ENCODE measurements at regions not wholly inside any gene's neighbourhood (a gene's known extent, or its start where the extent isn't known, plus 50 kb on each side); places are given as distances from the start of the nearest gene placed in this dataset.

- TF ChIP-seq JUND (IDR thresholded peaks at IDR 0.05; ENCODE audit: low read depth): no peak
- DNase-seq (ENCODE audit: low read depth in 1 of 2, low spot score in 1 of 2): no peak
- in situ Hi-C loops (cut with HindIII; ENCODE audit: low pct_unique_long_range_greater_than_20kb, low sequenced_read_pairs): no loop called here
These were observed 150.4 kb downstream of the IRS1 start for GRCh38 chr2:226649201-226649600.

GRCh38 chr2:226647621-226648518 lies 151.8 kb downstream of the IRS1 start:
- in situ Hi-C loops (cut with HindIII; ENCODE audit: low pct_unique_long_range_greater_than_20kb, low sequenced_read_pairs): no loop called here
- DNase-seq (ENCODE audit: low read depth in 1 of 2, low spot score in 1 of 2): no peak
- no peak for TF ChIP-seq JUND (IDR thresholded peaks at IDR 0.05; ENCODE audit: low read depth)

- no peak for TF ChIP-seq JUND (IDR thresholded peaks at IDR 0.05; ENCODE audit: low read depth)
- in situ Hi-C loops (cut with HindIII; ENCODE audit: low pct_unique_long_range_greater_than_20kb, low sequenced_read_pairs): no loop called here
These were observed 155.2 kb downstream of the IRS1 start for GRCh38 chr2:226644399-226644865.

GRCh38 chr2:226643946-226644282 lies 155.7 kb downstream of the IRS1 start:
- DNase-seq (ENCODE audit: low read depth in 1 of 2, low spot score in 1 of 2): no peak

More at GRCh38 chr2:226644399-226644865, 155.2 kb downstream of the IRS1 start:
- no peak for DNase-seq (ENCODE audit: low read depth in 1 of 2, low spot score in 1 of 2)

GRCh38 chr2:226643030-226643945 lies 156.3 kb downstream of the IRS1 start:
- in situ Hi-C loops (cut with HindIII; ENCODE audit: low pct_unique_long_range_greater_than_20kb, low sequenced_read_pairs): no loop called here
- DNase-seq (ENCODE audit: low read depth in 1 of 2, low spot score in 1 of 2): no peak
- TF ChIP-seq JUND (IDR thresholded peaks at IDR 0.05; ENCODE audit: low read depth): no peak

More at GRCh38 chr2:226643946-226644282, 155.7 kb downstream of the IRS1 start:
- in situ Hi-C loops (cut with HindIII; ENCODE audit: low pct_unique_long_range_greater_than_20kb, low sequenced_read_pairs): no loop called here
- TF ChIP-seq JUND (IDR thresholded peaks at IDR 0.05; ENCODE audit: low read depth): no peak

- DNase-seq (ENCODE audit: low read depth in 1 of 2, low spot score in 1 of 2): no peak
- in situ Hi-C loops (cut with HindIII; ENCODE audit: low pct_unique_long_range_greater_than_20kb, low sequenced_read_pairs): no loop called here
- TF ChIP-seq JUND (IDR thresholded peaks at IDR 0.05; ENCODE audit: low read depth): no peak
These were observed 158.6 kb downstream of the IRS1 start for GRCh38 chr2:226641008-226641407.

GRCh38 chr2:226640501-226640900 lies 159.1 kb downstream of the IRS1 start:
- no peak for TF ChIP-seq JUND (IDR thresholded peaks at IDR 0.05; ENCODE audit: low read depth)
- in situ Hi-C loops (cut with HindIII; ENCODE audit: low pct_unique_long_range_greater_than_20kb, low sequenced_read_pairs): no loop called here
- no peak for DNase-seq (ENCODE audit: low read depth in 1 of 2, low spot score in 1 of 2)

- in situ Hi-C loops (cut with HindIII; ENCODE audit: low pct_unique_long_range_greater_than_20kb, low sequenced_read_pairs): no loop called here
- TF ChIP-seq JUND (IDR thresholded peaks at IDR 0.05; ENCODE audit: low read depth): no peak
- no peak for DNase-seq (ENCODE audit: low read depth in 1 of 2, low spot score in 1 of 2)
These were observed 160.1 kb downstream of the IRS1 start for GRCh38 chr2:226639550-226639949.

- no peak for TF ChIP-seq JUND (IDR thresholded peaks at IDR 0.05; ENCODE audit: low read depth)
- no peak for DNase-seq (ENCODE audit: low read depth in 1 of 2, low spot score in 1 of 2)
- in situ Hi-C loops (cut with HindIII; ENCODE audit: low pct_unique_long_range_greater_than_20kb, low sequenced_read_pairs): no loop called here
These were observed 161.0 kb downstream of the IRS1 start for GRCh38 chr2:226638576-226638975.

- DNase-seq (ENCODE audit: low read depth in 1 of 2, low spot score in 1 of 2): no peak
- in situ Hi-C loops (cut with HindIII; ENCODE audit: low pct_unique_long_range_greater_than_20kb, low sequenced_read_pairs): no loop called here
- no peak for TF ChIP-seq JUND (IDR thresholded peaks at IDR 0.05; ENCODE audit: low read depth)
These were observed 162.2 kb downstream of the IRS1 start for GRCh38 chr2:226637383-226637782.

GRCh38 chr2:226636586-226636985 lies 163.0 kb downstream of the IRS1 start:
- no peak for TF ChIP-seq JUND (IDR thresholded peaks at IDR 0.05; ENCODE audit: low read depth)
- in situ Hi-C loops (cut with HindIII; ENCODE audit: low pct_unique_long_range_greater_than_20kb, low sequenced_read_pairs): no loop called here
- no peak for DNase-seq (ENCODE audit: low read depth in 1 of 2, low spot score in 1 of 2)

- in situ Hi-C loops (cut with HindIII; ENCODE audit: low pct_unique_long_range_greater_than_20kb, low sequenced_read_pairs): no loop called here
- TF ChIP-seq JUND (IDR thresholded peaks at IDR 0.05; ENCODE audit: low read depth): no peak
- DNase-seq (ENCODE audit: low read depth in 1 of 2, low spot score in 1 of 2): no peak
These were observed 164.5 kb downstream of the IRS1 start for GRCh38 chr2:226634943-226635604.

All from T47D (cell line).